HG02623 (cell line): ENCODE measurements at regions not wholly inside any gene's neighbourhood (a gene's known extent, or its start where the extent isn't known, plus 50 kb on each side); places are given as distances from the start of the nearest gene placed in this dataset.
"Not testable (repeated sequence)": the region's sequence is repeated elsewhere in the genome, so short reads cannot be mapped to it uniquely, and the experiment has no call there.

Experiments
- ATAC-seq: cut with Tn5 transposase; IDR thresholded peaks from one replicate; pipeline ENCODE4 v1.9.1; 2021; ENCODE audit warnings: moderate library complexity; ENCODE audit not compliant: unreplicated experiment

DNA sequence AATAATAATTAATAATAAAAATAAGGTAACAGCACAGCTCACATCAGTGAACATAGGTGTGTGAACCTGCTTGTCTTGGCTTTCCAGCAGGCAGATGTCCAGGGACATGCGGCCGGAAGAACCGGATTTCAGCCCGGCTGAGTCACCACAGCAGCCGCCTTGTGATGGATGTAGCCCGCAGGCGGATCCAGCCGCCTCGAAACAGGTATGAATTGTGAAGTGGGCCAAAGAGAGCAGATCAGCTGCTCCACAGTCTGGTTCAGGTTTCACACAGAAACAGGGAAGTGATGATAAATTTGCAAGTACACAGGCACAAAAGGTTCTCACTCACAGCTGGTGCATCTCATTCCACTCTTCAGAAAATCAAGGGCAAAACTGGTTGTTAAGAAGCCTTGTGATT lies 55.1 kb downstream of the ID4 start:
- ATAC-seq = no peak

- ATAC-seq = no peak
These were observed 58.9 kb downstream of the ID4 start for GRCh38 chr6:19895866-19896692.

DNA sequence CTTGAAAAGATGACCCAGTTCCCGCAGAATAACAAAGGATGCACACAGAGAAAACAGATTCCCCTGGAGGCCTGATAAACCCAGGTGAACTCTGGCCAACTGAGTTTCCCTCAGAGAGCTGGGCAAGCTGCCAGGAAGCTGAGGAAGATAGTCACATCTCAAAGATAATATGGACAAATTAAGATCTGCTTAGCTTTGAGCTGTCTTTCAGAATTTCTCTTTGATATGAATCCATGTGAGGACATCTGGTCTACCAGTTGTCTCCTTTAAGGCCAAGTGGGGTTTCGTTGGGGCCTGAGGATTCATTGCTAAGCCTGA lies 59.5 kb downstream of the ID4 start:
- ATAC-seq = no peak

DNA sequence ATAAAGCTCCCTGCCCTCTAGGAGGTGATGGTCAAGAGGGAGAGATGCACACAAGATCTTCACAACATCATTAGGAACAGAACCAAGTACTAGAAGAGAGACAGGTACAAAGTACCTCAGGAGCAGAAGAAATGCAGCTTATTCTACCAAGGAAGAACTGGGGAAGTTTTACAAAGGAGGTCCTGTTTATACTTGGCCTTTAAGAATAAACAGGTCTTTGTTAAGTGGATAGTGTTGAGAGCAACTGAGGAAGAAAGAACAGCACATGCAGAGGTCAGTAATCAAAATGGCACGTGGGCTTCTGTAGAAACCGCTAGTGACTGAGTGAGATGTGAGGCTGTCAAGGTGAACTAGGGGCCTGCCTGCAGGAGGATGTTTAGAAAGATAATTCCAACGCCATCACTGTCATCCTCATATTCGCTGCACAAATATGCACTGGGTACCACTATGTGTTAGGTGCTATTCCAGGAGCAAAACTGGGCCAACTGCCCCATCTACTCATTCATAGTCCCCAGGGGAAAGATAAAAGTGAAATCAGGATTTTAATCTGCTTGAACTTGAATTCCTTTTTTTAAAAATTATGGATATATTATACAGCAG lies 61.1 kb downstream of the ID4 start:
- no peak for ATAC-seq

GRCh38 chr6:19902201-19902600 lies 65.0 kb downstream of the ID4 start:
- no peak for ATAC-seq

GRCh38 chr6:19904408-19904807 lies 67.2 kb downstream of the ID4 start:
- not testable (repeated sequence) for ATAC-seq

DNA sequence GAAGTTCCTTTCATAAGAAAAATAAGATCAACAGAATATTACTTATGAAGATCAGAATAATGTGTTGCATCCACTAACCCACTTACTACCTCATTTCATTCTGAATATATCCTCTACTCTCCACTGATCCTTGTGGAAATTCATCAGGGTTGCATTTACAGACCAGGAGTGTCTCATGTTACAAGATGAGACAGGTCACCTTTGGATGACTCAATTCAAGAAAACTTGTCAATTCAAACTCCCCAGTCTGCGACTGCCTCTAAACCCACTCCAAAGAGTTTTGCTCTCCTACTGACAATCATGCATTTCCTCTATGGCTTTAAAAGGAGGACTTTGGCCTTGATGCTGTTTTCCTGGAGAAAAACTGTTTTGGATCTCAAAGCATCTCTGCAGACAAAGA lies 68.4 kb downstream of the ID4 start:
- no peak for ATAC-seq

DNA sequence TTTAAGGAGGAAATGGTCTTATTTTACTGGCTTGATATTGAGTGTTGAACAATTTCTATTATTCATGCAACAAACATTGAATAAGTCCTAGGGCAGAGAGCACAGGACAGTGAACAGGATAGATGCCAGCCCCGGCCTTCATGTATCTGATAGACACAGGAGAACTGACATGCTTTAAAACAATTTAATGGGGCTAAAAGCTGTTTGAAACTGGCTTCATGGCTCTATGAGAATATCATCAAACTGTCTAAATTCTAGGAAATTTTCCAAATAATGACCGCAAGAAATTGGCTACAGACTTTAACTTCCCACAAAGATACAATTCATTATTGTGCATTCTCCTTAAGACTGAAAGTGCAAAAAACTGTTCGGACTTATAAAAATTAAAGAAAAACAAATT lies 69.0 kb downstream of the ID4 start:
- no peak for ATAC-seq

- ATAC-seq = no peak
These were observed 74.1 kb downstream of the ID4 start for GRCh38 chr6:19911223-19911622.

DNA sequence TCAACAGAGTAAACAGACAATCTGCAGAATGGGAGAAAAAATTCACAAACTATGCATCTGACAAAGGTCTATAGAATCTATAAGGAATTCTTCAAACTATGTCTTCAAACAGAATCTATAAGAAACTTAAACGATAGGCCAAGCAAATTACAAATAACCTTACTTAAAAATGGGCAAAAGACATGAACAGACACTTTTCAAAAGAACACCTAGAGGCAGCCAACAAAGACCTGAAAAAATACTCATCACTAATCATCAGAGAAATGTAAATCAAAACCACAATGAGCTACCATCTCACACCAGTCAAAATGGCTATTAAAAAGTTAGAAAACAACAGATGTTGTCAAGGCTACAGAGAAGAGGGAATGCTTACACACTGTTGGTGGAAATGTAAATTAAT lies 81.3 kb downstream of the ID4 start:
- ATAC-seq = no peak

GRCh38 chr6:19921786-19922185 lies 84.6 kb downstream of the ID4 start:
- ATAC-seq = no peak

DNA sequence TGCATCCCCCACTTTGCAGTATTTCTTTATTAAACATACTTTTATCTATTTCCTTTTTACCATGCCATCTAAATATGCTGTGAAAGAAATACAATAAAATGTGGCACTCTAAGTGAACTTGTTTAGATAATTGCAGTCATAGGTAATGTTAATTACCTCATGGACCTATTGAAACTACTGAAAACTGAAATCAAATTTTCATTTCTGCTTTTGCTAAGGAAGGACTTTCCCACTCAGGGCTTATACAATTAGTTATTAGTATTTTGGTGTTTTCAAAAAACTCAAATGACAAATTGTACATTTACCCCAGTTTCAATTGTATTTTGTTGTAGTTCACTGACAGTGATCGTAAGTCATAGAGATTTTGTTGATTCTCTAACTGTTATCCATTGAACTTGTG lies 88.4 kb downstream of the ID4 start:
- peak; percentile 52 for ATAC-seq

GRCh38 chr6:19928461-19928860 lies 91.3 kb downstream of the ID4 start:
- no peak for ATAC-seq

DNA sequence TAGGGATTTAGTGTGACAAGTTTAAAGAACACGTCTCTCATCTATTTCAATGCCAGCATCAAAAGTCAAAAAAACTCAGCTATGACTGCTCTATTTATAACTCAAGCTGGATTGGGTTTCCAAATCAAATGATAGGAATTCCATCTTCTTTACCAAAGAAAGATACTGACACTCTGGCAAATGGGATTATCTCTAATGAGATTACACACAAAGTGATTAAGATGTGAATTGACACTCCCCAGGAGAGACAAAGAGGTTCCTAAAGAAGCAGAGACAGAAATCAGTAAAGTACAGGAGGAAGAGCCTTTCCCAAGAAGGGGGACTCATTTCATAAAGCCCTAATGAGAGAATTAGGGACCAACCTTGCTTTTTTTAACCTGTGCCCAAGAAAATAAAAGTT lies 92.1 kb downstream of the ID4 start:
- no peak for ATAC-seq

- no peak for ATAC-seq
These were observed 97.9 kb downstream of the ID4 start for GRCh38 chr6:19934996-19935591.

GRCh38 chr6:19939321-19939720 lies 102.2 kb downstream of the ID4 start:
- ATAC-seq = not testable (repeated sequence)

- ATAC-seq = not testable (repeated sequence)
These were observed 102.8 kb downstream of the ID4 start for GRCh38 chr6:19939926-19940325.

GRCh38 chr6:19943042-19943441 lies 105.9 kb downstream of the ID4 start:
- ATAC-seq = no peak

- ATAC-seq = no peak
These were observed 108.7 kb downstream of the ID4 start for GRCh38 chr6:19945843-19946358.

DNA sequence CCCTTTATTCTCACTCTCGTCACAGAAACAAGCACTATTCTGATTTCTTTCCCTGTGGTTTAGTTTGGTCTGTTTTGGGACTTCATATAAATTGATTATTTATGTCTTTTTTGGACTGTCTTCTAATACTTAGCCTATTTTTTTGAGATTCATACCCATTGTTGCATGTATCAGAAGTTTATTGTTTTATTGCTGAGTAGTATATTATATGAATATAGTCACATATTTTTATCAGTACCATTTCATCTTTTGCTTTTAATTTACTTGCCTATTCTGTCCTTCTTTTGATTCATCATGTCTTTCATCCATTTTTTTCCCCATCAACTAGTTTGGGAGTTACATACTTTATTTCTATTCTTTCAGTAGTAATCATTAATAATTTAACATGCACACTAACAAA lies 112.0 kb downstream of the ID4 start:
- ATAC-seq = no peak

- ATAC-seq = no peak
These were observed 126.9 kb downstream of the ID4 start for GRCh38 chr6:19964115-19964514.

DNA sequence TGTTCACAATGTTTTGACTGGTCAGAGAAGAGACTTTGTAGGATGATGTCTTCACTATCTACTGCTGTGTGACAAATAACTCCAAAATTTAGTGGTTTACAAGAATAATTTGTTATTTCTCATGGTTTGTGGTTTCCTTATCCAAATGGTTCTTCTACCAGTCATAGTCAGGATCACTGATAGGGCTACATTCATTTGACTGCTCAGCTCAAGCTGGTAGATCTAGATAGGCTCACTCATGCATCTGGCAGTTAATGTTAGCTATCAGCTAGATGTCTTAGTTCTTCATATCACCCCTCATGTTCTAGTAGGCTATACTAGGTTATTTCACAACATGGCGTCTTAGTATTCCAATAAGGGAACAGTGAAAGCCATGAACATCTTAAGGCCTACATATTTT lies 131.0 kb downstream of the ID4 start:
- no peak for ATAC-seq
